CD4-positive, alpha-beta T cell (primary cell): ENCODE measurements at regions not wholly inside any gene's neighbourhood (a gene's known extent, or its start where the extent isn't known, plus 50 kb on each side); places are given as distances from the start of the nearest gene placed in this dataset.

ENCODE experiments used
- ATAC-seq: fragments of 200-7000 bp; cut with Tn5 transposase; one replicate; pipeline ENCODE4 v1.10.0; 2022; ENCODE audit warnings: mild to moderate bottlenecking; ENCODE audit not compliant: poor library complexity
- CTCF ChIA-PET: fragments of 350-600 bp; sonication (Branson Sonifier 250); formaldehyde crosslinking; loops from one replicate; lab custom pipeline; 2021; ENCODE audit warnings: antibody characterized with exemption, inconsistent platforms; lab: Charles Lee
- POLR2A ChIA-PET: fragments of 350-600 bp; sonication (Branson Sonifier 250); formaldehyde crosslinking; loops from one replicate; lab custom pipeline; 2021; ENCODE audit warnings: antibody characterized with exemption, inconsistent platforms; lab: Charles Lee
- DNase-seq, 14 experiments: peaks; one replicate each; pipeline ENCODE4 v3.0.0-alpha.2; 2013 to 2020; ENCODE audit warnings: mixed read lengths in 2 of 14
- H3K27ac ChIP-seq, 2 donors: one replicate each; pipeline versions ENCODE4 v1.5.1 to v1.7.0; 2013; ENCODE audit warnings: low read length in 2 of 2, low read depth in 1 of 2, mild to moderate bottlenecking in 1 of 2
- H3K27me3 ChIP-seq, 2 experiments: 1 replicate in 1 of 2; 2 replicates in 1 of 2; pipeline versions ENCODE4 v1.6.1 to v1.7.0; 2013; ENCODE audit warnings: low read length in 2 of 2, control low read depth in 1 of 2, mild to moderate bottlenecking in 1 of 2, moderate library complexity in 1 of 2; ENCODE audit not compliant: insufficient read depth in 2 of 2, control insufficient read depth in 1 of 2
- H3K36me3 ChIP-seq: one replicate; pipeline ENCODE4 v1.6.1; 2013; ENCODE audit warnings: low read length, control low read depth; ENCODE audit not compliant: insufficient read depth
- H3K4me1 ChIP-seq: one replicate; pipeline ENCODE4 v1.6.1; 2013; ENCODE audit warnings: low read length, control low read depth; ENCODE audit not compliant: insufficient read depth
- H3K4me3 ChIP-seq: one replicate; pipeline ENCODE4 v1.5.1; 2013; ENCODE audit warnings: mild to moderate bottlenecking, low read length, moderate library complexity
- H3K9me3 ChIP-seq, 2 experiments: 1 replicate in 1 of 2; 2 replicates in 1 of 2; pipeline versions ENCODE4 v1.6.1 to v1.7.0; 2013; ENCODE audit warnings: low read length in 2 of 2, mild to moderate bottlenecking in 2 of 2, control low read depth in 1 of 2, moderate library complexity in 1 of 2; ENCODE audit not compliant: control insufficient read depth in 1 of 2, insufficient read depth in 1 of 2
- H3K27ac Mint-ChIP-seq: one replicate; pipeline ENCODE4 v1.8.0; 2020; ENCODE audit warnings: mixed read lengths
- H3K27me3 Mint-ChIP-seq: one replicate; pipeline ENCODE4 v1.8.0; 2021; ENCODE audit warnings: mixed read lengths
- H3K36me3 Mint-ChIP-seq: one replicate; pipeline ENCODE4 v1.8.0; 2021; ENCODE audit warnings: low read depth, mixed read lengths
- H3K4me1 Mint-ChIP-seq: one replicate; pipeline ENCODE4 v1.8.0; 2021; ENCODE audit warnings: low read depth, mixed read lengths
- H3K4me3 Mint-ChIP-seq: one replicate; pipeline ENCODE4 v1.8.0; 2020; ENCODE audit warnings: mild to moderate bottlenecking, mixed read lengths
- H3K9me3 Mint-ChIP-seq: one replicate; pipeline ENCODE4 v1.8.0; 2020; ENCODE audit warnings: mixed read lengths
- CTCF ChIP-seq: fragments of 200-600 bp; IDR thresholded peaks from one replicate; pipeline ENCODE4 v1.8.0; 2022; ENCODE audit warnings: antibody characterized with exemption, mild to moderate bottlenecking
- intact Hi-C, 2 experiments: fragments of 100-400 bp; cut with DNase I in 1 of 2; cut with micrococcal nuclease in 1 of 2; formaldehyde crosslinking; loops; one replicate each; pipeline versions ENCODE4 v1.15.1 to v1.9.0; 2023 to 2025; cut with DNase I, micrococcal nuclease

GRCh38 chr7:18407385-18407784, 88.2 kb upstream of the HDAC9 start:
- no peaks in the 10 kb centered on the region for H3K36me3 ChIP-seq
- Mint-ChIP-seq H3K27ac (no peak overlapping the region), H3K27me3 (no peaks in the 10 kb centered on the region), H3K36me3 (no peaks in the 10 kb centered on the region), H3K4me3 (no peak overlapping the region), H3K9me3 (no peaks in the 10 kb centered on the region), H3K4me1 (no peaks in the 10 kb centered on the region)
- TF ChIP-seq CTCF: no peak
- ChIA-PET POLR2A (no interaction called here), CTCF (no interaction called here)
- no peak for DNase-seq
- H3K4me3 ChIP-seq: no peak overlapping the region
- H3K9me3 ChIP-seq: no peaks in the 10 kb centered on the region
- H3K27ac ChIP-seq: no peak overlapping the region
- H3K27me3 ChIP-seq: no peaks in the 10 kb centered on the region
- no peaks in the 10 kb centered on the region for H3K4me1 ChIP-seq
- intact Hi-C loops: no loop called here
- no peak for ATAC-seq

GRCh38 chr7:18408461-18408860, 87.1 kb upstream of the HDAC9 start:
- Mint-ChIP-seq H3K27ac (no peak overlapping the region), H3K4me3 (no peak overlapping the region), H3K27me3 (no peaks in the 10 kb centered on the region), H3K9me3 (no peaks in the 10 kb centered on the region), H3K36me3 (no peaks in the 10 kb centered on the region), H3K4me1 (no peaks in the 10 kb centered on the region)
- no peak overlapping the region for H3K27ac ChIP-seq
- no peak overlapping the region for H3K4me3 ChIP-seq
- no peaks in the 10 kb centered on the region for H3K4me1 ChIP-seq
- no peaks in the 10 kb centered on the region for H3K27me3 ChIP-seq
- POLR2A ChIA-PET: interaction anchor here (0.7 kb wide), 1 partner anchor 50 kb away, joined by 3 read pairs; no protein-coding TSS in a partner anchor
- DNase-seq (no peak), ATAC-seq (no peak)
- no peaks in the 10 kb centered on the region for H3K36me3 ChIP-seq
- intact Hi-C loops: no loop called here
- H3K9me3 ChIP-seq: no peaks in the 10 kb centered on the region
- CTCF ChIA-PET: no interaction called here
- no peak for TF ChIP-seq CTCF

GRCh38 chr7:18408868-18409267, 86.7 kb upstream of the HDAC9 start:
- Mint-ChIP-seq H3K9me3 (no peaks in the 10 kb centered on the region), H3K4me3 (no peak overlapping the region), H3K4me1 (no peaks in the 10 kb centered on the region), H3K27ac (no peak overlapping the region), H3K27me3 (no peaks in the 10 kb centered on the region), H3K36me3 (no peaks in the 10 kb centered on the region)
- no peak for TF ChIP-seq CTCF
- Histone ChIP-seq H3K4me1 (no peaks in the 10 kb centered on the region), H3K4me3 (no peak overlapping the region), H3K27ac (no peak overlapping the region), H3K36me3 (no peaks in the 10 kb centered on the region), H3K27me3 (no peaks in the 10 kb centered on the region), H3K9me3 (no peaks in the 10 kb centered on the region)
- POLR2A ChIA-PET: interaction anchor here (0.7 kb wide), 1 partner anchor 50 kb away, joined by 3 read pairs; no protein-coding TSS in a partner anchor
- no peak for ATAC-seq
- CTCF ChIA-PET: interaction anchor here (1.0 kb wide), 1 partner anchor 10 kb away, joined by 3 read pairs; no protein-coding TSS in a partner anchor
- intact Hi-C loops: no loop called here
- DNase-seq: no peak
